Tibial artery (tissue), 4 donors: ENCODE measurements at regions not wholly inside any gene's neighbourhood (a gene's known extent, or its start where the extent isn't known, plus 50 kb on each side); places are given as distances from the start of the nearest gene placed in this dataset.

Experiments
- DNase-seq, 2 donors: peaks; one replicate each; pipeline ENCODE4 v3.0.0-alpha.2; 2019
- H3K27ac ChIP-seq, 2 donors: fragments of 200-600 bp; sonication (generic) in 1 of 2; 1 replicate in 1 of 2; 2 replicates in 1 of 2; pipeline ENCODE4 v1.5.1; 2018 to 2019; ENCODE audit warnings: mild to moderate bottlenecking in 1 of 2
- H3K27me3 ChIP-seq, 2 donors: fragments of 200-600 bp; sonication (generic) in 1 of 2; one replicate each; pipeline versions ENCODE4 v1.5.1 to v1.6.0; 2016 to 2019
- H3K36me3 ChIP-seq, 3 donors: fragments of 200-600 bp; sonication (generic) in 2 of 3; one replicate each; pipeline ENCODE4 v1.5.1; 2016 to 2019; ENCODE audit warnings: mild to moderate bottlenecking in 2 of 3
- H3K4me1 ChIP-seq, 4 donors: fragments of 200-600 bp; sonication (generic) in 2 of 4; 1 replicate in 3 of 4; 2 replicates in 1 of 4; pipeline ENCODE4 v1.5.1; 2016 to 2019
- H3K4me3 ChIP-seq, 2 donors: fragments of 200-600 bp; sonication (generic) in 1 of 2; 1 replicate in 1 of 2; 2 replicates in 1 of 2; pipeline ENCODE4 v1.5.1; 2018 to 2019; ENCODE audit warnings: mild to moderate bottlenecking in 2 of 2
- H3K9me3 ChIP-seq, 3 donors: fragments of 200-600 bp; sonication (generic) in 1 of 3; one replicate each; pipeline ENCODE4 v1.5.1; 2016 to 2019
- intact Hi-C: fragments of 100-400 bp; cut with DNase I; formaldehyde crosslinking; loops from one replicate; pipeline ENCODE4 v1.15.0; 2023; ENCODE audit warnings: low total_unique reads
- TF ChIP-seq, protein P1 (sequence below), 2 experiments: fragments of 200-600 bp in 1 of 2; fragments of 450-650 bp in 1 of 2; IDR thresholded peaks; one replicate each; pipeline ENCODE4 v1.5.1; 2017 to 2019; ENCODE audit warnings: antibody characterized with exemption in 2 of 2, mild to moderate bottlenecking in 1 of 2, moderate library complexity in 1 of 2

DNA sequence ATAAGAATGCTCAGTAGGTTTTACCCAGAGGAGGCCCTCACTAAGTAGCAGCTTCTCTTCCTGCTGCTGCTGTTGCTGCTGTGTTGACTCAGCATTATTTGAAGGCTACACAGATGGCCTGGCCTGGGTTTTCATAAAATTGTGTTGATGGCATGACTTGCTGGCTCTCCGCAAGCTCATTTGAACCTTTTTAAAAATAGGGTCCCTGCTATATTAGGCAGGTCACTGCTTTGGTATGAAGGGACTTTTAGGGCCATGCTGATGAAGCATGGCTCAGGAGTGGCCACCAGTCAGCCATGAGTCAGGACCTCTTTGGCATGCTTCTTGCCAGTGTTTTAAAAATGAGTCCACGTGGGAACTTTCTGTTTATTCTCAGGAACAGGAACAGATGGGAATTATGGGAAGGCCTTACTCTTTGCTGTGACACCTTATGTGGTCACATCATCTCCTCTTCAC lies 128.7 kb downstream of the MID1IP1 start:
- no peaks in the 10 kb centered on the region for H3K36me3 ChIP-seq
- intact Hi-C loops = loop anchor here (5.0 kb wide), 1 partner anchor 123 kb away; no protein-coding TSS in a partner anchor
- H3K4me1 ChIP-seq = peaks cover 0 to 12% (median 0%) of the 10 kb centered on the region in 4 donors
- no peaks in the 10 kb centered on the region for H3K27me3 ChIP-seq
- no peaks in the 10 kb centered on the region for H3K9me3 ChIP-seq
- TF ChIP-seq, protein P1, sequence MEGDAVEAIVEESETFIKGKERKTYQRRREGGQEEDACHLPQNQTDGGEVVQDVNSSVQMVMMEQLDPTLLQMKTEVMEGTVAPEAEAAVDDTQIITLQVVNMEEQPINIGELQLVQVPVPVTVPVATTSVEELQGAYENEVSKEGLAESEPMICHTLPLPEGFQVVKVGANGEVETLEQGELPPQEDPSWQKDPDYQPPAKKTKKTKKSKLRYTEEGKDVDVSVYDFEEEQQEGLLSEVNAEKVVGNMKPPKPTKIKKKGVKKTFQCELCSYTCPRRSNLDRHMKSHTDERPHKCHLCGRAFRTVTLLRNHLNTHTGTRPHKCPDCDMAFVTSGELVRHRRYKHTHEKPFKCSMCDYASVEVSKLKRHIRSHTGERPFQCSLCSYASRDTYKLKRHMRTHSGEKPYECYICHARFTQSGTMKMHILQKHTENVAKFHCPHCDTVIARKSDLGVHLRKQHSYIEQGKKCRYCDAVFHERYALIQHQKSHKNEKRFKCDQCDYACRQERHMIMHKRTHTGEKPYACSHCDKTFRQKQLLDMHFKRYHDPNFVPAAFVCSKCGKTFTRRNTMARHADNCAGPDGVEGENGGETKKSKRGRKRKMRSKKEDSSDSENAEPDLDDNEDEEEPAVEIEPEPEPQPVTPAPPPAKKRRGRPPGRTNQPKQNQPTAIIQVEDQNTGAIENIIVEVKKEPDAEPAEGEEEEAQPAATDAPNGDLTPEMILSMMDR (IDR thresholded peaks at IDR 0.05) = no peak
- H3K4me3 ChIP-seq = no peak overlapping the region
- DNase-seq = peak; percentile 33 to 72
- H3K27ac ChIP-seq = peak overlapping the region; percentile 68 to 70

- Histone ChIP-seq H3K27me3 (no peaks in the 10 kb centered on the region), H3K36me3 (no peaks in the 10 kb centered on the region), H3K4me1 (peaks cover 0 to 17% (median 0%) of the 10 kb centered on the region in 4 donors), H3K9me3 (no peaks in the 10 kb centered on the region), H3K4me3 (no peak overlapping the region), H3K27ac (peak overlapping the region; percentile 68 to 70)
- TF ChIP-seq, protein P1 (IDR thresholded peaks at IDR 0.05) = no peak
- no peak for DNase-seq
- intact Hi-C loops = no loop called here
Observed at GRCh38 chrX:38930474-38930873, 129.2 kb downstream of the MID1IP1 start.

DNA sequence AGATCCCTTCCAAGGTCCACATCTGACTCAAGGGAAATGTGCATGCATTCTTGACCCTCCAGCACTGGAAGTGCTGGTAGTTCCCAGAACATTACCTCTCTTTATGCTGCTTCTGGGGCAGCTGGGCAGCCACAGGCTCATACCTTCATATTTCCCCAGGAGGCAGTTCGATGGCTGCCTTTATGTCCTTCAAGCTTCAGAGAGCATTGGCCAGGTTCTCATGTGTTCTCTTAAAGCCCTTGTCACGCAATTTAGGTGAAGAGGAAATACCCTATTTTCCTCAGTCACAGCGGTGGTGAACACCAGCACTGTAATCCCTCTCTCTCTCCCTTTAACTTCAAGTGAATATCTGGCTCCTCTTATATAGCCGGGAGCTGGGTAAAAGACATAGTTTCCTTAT lies 134.3 kb downstream of the MID1IP1 start:
- H3K9me3 ChIP-seq = no peaks in the 10 kb centered on the region
- no peak overlapping the region for H3K4me3 ChIP-seq
- peak overlapping the region; percentile 25 to 28 for H3K27ac ChIP-seq
- intact Hi-C loops = no loop called here
- DNase-seq = no peak
- peaks cover 0 to 34% (median 0%) of the 10 kb centered on the region in 4 donors for H3K4me1 ChIP-seq
- no peaks in the 10 kb centered on the region for H3K36me3 ChIP-seq
- H3K27me3 ChIP-seq = no peaks in the 10 kb centered on the region
- TF ChIP-seq, protein P1 (IDR thresholded peaks at IDR 0.05) = no peak

DNA sequence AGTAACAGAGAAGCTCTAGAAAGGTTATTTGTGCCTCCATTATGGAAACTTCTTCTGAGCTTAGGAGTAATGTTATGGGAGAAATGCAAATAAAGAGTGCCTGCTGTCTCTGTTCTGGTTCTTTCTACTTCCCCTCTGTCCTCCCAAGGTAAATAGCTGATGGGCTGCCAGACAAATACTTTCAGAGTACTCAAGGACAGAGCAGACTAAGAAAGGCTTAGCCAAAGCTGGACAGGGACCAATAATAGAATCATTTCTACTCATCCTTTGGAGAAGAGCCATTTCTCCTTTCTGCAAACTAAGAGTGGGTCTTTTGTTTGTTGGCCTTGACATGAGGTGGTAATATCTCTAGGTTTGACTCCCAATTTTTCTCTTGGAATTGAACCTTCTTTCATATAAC lies 136.1 kb downstream of the MID1IP1 start:
- no peaks in the 10 kb centered on the region for H3K9me3 ChIP-seq
- no peak overlapping the region for H3K4me3 ChIP-seq
- DNase-seq = no peak
- intact Hi-C loops = no loop called here
- H3K36me3 ChIP-seq = no peaks in the 10 kb centered on the region
- peaks cover 0 to 46% (median 2%) of the 10 kb centered on the region in 4 donors for H3K4me1 ChIP-seq
- no peak overlapping the region for H3K27ac ChIP-seq
- H3K27me3 ChIP-seq = no peaks in the 10 kb centered on the region
- TF ChIP-seq, protein P1 (IDR thresholded peaks at IDR 0.05) = no peak

- Histone ChIP-seq H3K4me1 (peaks cover 0 to 46% (median 2%) of the 10 kb centered on the region in 4 donors), H3K27ac (no peak overlapping the region), H3K9me3 (no peaks in the 10 kb centered on the region), H3K27me3 (no peaks in the 10 kb centered on the region), H3K4me3 (no peak overlapping the region), H3K36me3 (no peaks in the 10 kb centered on the region)
- no peak for DNase-seq
- intact Hi-C loops = no loop called here
- TF ChIP-seq, protein P1 (IDR thresholded peaks at IDR 0.05) = no peak
Observed at GRCh38 chrX:38937926-38938325, 136.7 kb downstream of the MID1IP1 start.

- Histone ChIP-seq H3K27me3 (no peaks in the 10 kb centered on the region), H3K4me3 (no peak overlapping the region), H3K9me3 (no peaks in the 10 kb centered on the region), H3K36me3 (no peaks in the 10 kb centered on the region), H3K27ac (peak overlapping the region; percentile 37 to 41), H3K4me1 (peaks cover 0 to 46% (median 2%) of the 10 kb centered on the region in 4 donors)
- TF ChIP-seq, protein P1 (IDR thresholded peaks at IDR 0.05) = peak in 1 of 2 experiments; percentile 16
- peak; percentile 44 to 66 for DNase-seq
- intact Hi-C loops = no loop called here
Observed at GRCh38 chrX:38939067-38939466, 137.8 kb downstream of the MID1IP1 start.
